ENCODE measurements at regions not wholly inside any gene's neighbourhood (a gene's known extent, or its start where the extent isn't known, plus 50 kb on each side); places are given as distances from the start of the nearest gene placed in this dataset.

DNA sequence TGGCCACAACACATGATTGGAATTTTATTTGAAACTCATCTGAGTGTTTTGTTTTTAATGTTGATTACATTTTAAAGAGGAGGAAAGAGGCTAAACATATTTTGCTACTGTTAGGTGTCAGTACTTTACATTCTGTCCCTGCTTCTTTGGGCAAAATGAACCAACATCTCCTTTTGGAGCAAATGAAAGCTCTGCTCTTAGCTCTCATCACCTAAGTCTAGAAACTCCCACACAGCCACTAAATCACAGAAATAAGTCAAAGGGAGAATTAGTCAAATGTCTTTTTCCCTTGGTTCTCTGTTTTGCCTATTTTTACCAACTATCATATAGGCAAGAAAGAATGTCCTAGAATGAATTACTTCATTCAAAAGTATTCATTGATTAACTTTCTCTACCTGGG, 666.8 kb downstream of the RNF144A start:
- no peak for TF ChIP-seq CTCF (IDR thresholded peaks at IDR 0.05; ENCODE audit: control insufficient read depth, extremely low read depth, insufficient read depth)
- DNase-seq (ENCODE audit: low read depth) = no peak
- no peak overlapping the region for H3K4me3 ChIP-seq (ENCODE audit: low read depth, low read length)

DNA sequence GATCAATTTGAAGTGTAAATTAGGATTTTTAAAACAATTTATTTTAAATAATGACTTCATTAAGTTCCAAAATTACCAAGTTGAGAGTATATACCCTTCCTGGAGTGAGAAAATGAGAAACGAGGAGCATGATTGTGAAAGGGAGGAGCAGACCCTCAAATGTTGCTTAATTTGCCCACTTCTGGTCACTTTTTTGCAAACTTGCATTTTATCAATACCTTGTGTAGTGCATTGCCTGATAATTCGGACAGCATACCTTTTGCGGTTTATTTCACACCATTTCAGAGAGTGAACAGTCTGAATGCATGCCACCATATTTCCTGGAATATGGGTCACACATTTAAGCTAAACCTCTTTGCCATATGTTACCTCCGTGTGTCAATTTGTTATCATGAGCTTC, 669.7 kb downstream of the RNF144A start:
- no peak overlapping the region for H3K4me3 ChIP-seq (ENCODE audit: low read depth, low read length)
- TF ChIP-seq CTCF (IDR thresholded peaks at IDR 0.05; ENCODE audit: control insufficient read depth, extremely low read depth, insufficient read depth) = no peak
- DNase-seq (ENCODE audit: low read depth) = no peak

- no peak for TF ChIP-seq CTCF (IDR thresholded peaks at IDR 0.05; ENCODE audit: control insufficient read depth, extremely low read depth, insufficient read depth)
- DNase-seq (ENCODE audit: low read depth) = no peak
- no peak overlapping the region for H3K4me3 ChIP-seq (ENCODE audit: low read depth, low read length)
Observed at GRCh38 chr2:7588295-7588694, 671.1 kb downstream of the RNF144A start.

DNA sequence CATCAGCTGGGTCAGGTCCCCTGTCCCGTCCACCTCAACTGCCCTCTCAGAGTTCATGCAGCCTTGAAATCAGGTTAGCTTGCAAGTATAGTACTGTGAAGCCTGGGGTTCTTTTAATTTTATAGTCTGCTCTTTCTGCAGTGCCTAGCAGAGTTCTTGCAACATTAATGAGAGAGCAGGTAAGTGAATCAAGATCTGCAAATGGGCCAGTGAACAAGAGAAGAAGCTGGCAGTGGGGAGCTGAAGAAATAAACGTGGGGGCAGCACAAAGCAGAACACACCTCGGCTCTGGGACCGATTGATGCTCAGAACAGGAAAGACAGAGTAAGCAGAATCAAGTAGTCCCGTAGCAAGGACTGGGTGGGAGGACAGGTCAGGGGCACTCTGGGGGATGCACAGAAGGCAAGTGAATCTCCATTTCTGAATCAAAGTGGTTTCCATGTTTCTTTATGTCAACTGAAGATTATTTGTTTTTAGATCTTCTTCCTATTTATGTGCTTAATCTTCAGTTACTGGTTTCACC, 675.5 kb downstream of the RNF144A start:
- no peak for DNase-seq (ENCODE audit: low read depth)
- TF ChIP-seq CTCF (IDR thresholded peaks at IDR 0.05; ENCODE audit: control insufficient read depth, extremely low read depth, insufficient read depth) = no peak

DNA sequence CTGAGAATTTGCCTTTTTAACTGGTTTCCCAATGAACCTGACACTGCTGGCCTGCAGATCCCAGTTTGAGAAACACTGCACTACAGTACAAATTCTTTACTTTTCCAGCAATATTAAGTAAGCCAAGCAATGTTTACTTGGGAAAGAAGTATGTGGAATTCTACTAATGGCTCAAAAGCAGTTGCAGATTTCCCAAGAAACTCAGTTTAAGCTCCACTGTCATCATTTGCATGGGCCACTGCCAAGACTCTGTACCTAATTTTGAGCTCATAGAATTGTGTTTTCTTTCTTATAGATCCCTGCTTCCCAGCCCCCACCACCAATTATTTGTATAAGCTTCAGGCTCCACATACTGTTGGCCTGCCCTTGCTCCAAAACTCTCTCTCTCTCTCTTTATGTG, 676.1 kb downstream of the RNF144A start:
- no peak overlapping the region for H3K4me3 ChIP-seq (ENCODE audit: low read depth, low read length)
- DNase-seq (ENCODE audit: low read depth) = no peak
- TF ChIP-seq CTCF (IDR thresholded peaks at IDR 0.05; ENCODE audit: control insufficient read depth, extremely low read depth, insufficient read depth) = no peak

More for the DNA sequence above, 675.5 kb downstream of the RNF144A start:
- no peak overlapping the region for H3K4me3 ChIP-seq (ENCODE audit: low read depth, low read length)

- H3K4me3 ChIP-seq (ENCODE audit: low read depth, low read length) = no peak overlapping the region
- TF ChIP-seq CTCF (IDR thresholded peaks at IDR 0.05; ENCODE audit: control insufficient read depth, extremely low read depth, insufficient read depth) = no peak
- DNase-seq (ENCODE audit: low read depth) = no peak
Observed at GRCh38 chr2:7594211-7594610, 677.0 kb downstream of the RNF144A start.

DNA sequence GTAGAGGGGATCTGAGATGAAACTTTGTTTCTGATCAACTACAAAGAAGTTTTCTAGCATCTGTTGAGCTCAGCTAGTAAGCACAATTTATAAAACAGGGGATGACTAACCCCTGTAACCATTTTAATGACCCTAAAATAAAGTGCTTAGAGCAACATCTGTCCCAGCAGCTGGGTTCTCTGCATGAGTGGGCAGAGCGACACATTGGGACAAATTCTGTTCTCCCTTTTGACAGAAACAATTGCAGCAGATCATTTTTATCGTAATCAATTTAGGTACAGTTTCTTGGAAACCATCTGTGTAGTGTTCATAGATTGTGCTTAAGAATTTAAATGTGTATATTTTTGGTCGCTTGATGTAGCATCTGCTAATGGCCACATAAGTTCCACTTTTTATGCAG, 678.0 kb downstream of the RNF144A start:
- no peak overlapping the region for H3K4me3 ChIP-seq (ENCODE audit: low read depth, low read length)
- no peak for DNase-seq (ENCODE audit: low read depth)

More for the DNA sequence above, 678.0 kb downstream of the RNF144A start:
- no peak for TF ChIP-seq CTCF (IDR thresholded peaks at IDR 0.05; ENCODE audit: control insufficient read depth, extremely low read depth, insufficient read depth)
